Parathyroid adenoma (tissue), 2 donors: ENCODE measurements at regions not wholly inside any gene's neighbourhood (a gene's known extent, or its start where the extent isn't known, plus 50 kb on each side); places are given as distances from the start of the nearest gene placed in this dataset.

Experiments
- H2AFZ ChIP-seq: fragments of 300-600 bp; sonication (generic); one replicate; pipeline ENCODE4 v1.7.0; 2017; ENCODE audit warnings: antibody characterized with exemption, mild to moderate bottlenecking
- H3K27ac ChIP-seq: fragments of 300-600 bp; sonication (generic); one replicate; pipeline ENCODE4 v1.7.0; 2017
- H3K27me3 ChIP-seq: fragments of 300-600 bp; sonication (generic); one replicate; pipeline ENCODE4 v1.7.0; 2017; ENCODE audit warnings: low read length; ENCODE audit not compliant: control insufficient read depth, insufficient read depth
- H3K36me3 ChIP-seq: fragments of 300-600 bp; sonication (generic); one replicate; pipeline ENCODE4 v1.7.0; 2017; ENCODE audit warnings: low read length; ENCODE audit not compliant: control insufficient read depth, insufficient read depth
- H3K4me1 ChIP-seq: fragments of 300-600 bp; sonication (generic); one replicate; pipeline ENCODE4 v1.7.0; 2017; ENCODE audit warnings: control low read depth
- H3K4me2 ChIP-seq: fragments of 300-600 bp; sonication (generic); one replicate; pipeline ENCODE4 v1.7.0; 2017; ENCODE audit warnings: low read length
- H3K4me3 ChIP-seq: fragments of 300-600 bp; sonication (generic); one replicate; pipeline ENCODE4 v1.7.0; 2017; ENCODE audit warnings: low read depth, low read length
- H3K79me2 ChIP-seq: fragments of 300-600 bp; sonication (generic); one replicate; pipeline ENCODE4 v1.7.0; 2017; ENCODE audit warnings: control low read depth
- H3K9ac ChIP-seq: fragments of 300-600 bp; sonication (generic); one replicate; pipeline ENCODE4 v1.7.0; 2017; ENCODE audit warnings: mild to moderate bottlenecking
- H3K9me3 ChIP-seq: fragments of 300-600 bp; sonication (generic); one replicate; pipeline ENCODE4 v1.7.0; 2017; ENCODE audit warnings: low read length; ENCODE audit not compliant: control insufficient read depth
- CTCF ChIP-seq: fragments of 300-600 bp; sonication (generic); IDR thresholded peaks from one replicate; pipeline ENCODE4 v1.7.0; 2017; ENCODE audit warnings: antibody characterized with exemption, mild to moderate bottlenecking
- donor health status: primary hyperparathyroidism.

DNA sequence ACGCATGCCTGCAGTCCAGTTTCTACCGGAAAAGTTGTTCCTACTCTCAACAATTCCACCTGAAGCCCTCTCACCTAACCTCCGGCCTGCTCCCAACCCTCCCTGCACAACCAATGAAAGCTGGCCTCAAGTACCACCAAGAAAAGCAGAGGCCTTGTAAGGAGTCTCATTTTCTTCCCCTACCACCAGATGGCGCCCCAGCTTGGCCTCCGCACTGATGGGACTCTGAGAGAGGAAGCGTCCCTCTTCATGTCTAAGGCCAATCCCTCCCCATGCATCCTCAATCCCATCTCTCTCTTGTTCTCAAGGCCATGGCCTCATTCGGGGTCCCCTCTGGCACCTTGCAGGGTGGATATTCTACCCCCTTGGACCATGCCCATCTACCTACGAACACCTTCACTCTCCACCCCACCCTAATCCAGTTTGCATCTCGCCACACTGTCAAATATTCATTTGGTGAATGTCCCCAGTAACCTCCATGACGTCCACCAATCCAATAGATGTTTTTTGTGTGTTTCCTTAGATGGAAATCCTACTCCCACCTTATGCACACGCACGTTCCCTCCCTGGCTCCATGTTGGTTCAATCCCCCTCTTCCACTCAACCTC lies 412.8 kb downstream of the ZNF536 start:
- Histone ChIP-seq H2AFZ (no peak overlapping the region), H3K27me3 (no peaks in the 10 kb centered on the region), H3K4me2 (no peak overlapping the region), H3K79me2 (no peaks in the 10 kb centered on the region), H3K4me3 (no peak overlapping the region), H3K4me1 (no peaks in the 10 kb centered on the region), H3K36me3 (no peaks in the 10 kb centered on the region), H3K9me3 (no peaks in the 10 kb centered on the region), H3K9ac (no peak overlapping the region), H3K27ac (no peak overlapping the region)
- TF ChIP-seq CTCF = peak; percentile 46

DNA sequence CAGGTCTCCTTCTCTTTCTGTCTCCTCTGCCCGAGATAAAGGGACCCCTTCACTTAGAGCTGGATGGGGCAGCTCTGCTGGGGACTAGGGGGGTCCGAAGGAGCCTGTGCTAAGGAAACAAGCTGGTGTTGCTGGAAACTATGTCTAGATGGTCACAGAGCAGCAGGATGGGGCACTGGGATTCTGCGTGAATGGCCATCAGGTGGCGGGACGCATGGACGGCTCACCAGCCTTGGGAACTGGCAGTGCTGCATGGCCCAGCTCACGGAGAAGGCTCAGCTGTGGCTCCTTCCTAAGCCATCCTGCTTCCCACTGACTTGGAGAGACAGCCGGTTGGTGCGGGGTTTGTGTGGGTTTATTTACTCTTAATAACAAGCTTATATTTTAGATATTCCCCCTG lies 411.8 kb downstream of the ZNF536 start:
- no peaks in the 10 kb centered on the region for H3K9me3 ChIP-seq

DNA sequence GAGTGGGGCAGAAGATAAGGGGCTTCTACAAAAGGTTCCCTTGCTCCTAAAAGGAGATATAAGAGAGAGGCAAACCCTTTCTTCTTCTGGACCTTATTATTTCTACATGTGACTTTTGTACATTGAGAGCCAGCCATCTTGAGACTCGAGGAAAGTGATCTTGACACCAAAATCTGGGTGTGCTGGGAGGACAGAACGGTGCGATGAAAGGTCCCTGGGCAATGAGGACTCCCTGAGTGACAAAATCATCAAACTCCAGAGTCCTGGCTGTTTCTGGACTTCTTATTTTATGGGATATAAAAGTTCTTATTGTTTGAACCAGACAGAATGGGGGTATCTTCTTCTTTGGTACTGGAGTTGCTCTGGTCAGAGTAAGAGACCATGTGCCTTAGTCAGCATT lies 411.0 kb downstream of the ZNF536 start:
- Histone ChIP-seq H3K27me3 (no peaks in the 10 kb centered on the region), H3K9me3 (no peaks in the 10 kb centered on the region), H3K4me1 (no peaks in the 10 kb centered on the region), H2AFZ (no peak overlapping the region), H3K27ac (no peak overlapping the region), H3K79me2 (no peaks in the 10 kb centered on the region), H3K36me3 (no peaks in the 10 kb centered on the region), H3K9ac (no peak overlapping the region), H3K4me2 (no peak overlapping the region), H3K4me3 (no peak overlapping the region)
- no peak for TF ChIP-seq CTCF

More for the DNA sequence above, 411.8 kb downstream of the ZNF536 start:
- Histone ChIP-seq H2AFZ (no peak overlapping the region), H3K27ac (no peak overlapping the region), H3K27me3 (no peaks in the 10 kb centered on the region), H3K4me3 (no peak overlapping the region), H3K4me1 (no peaks in the 10 kb centered on the region), H3K79me2 (no peaks in the 10 kb centered on the region), H3K9ac (no peak overlapping the region), H3K4me2 (no peak overlapping the region), H3K36me3 (no peaks in the 10 kb centered on the region)
- no peak for TF ChIP-seq CTCF

GRCh38 chr19:30781519-30781918 lies 409.3 kb downstream of the ZNF536 start:
- H3K9ac ChIP-seq = no peak overlapping the region
- H2AFZ ChIP-seq = no peak overlapping the region
- H3K4me1 ChIP-seq = no peaks in the 10 kb centered on the region
- no peak overlapping the region for H3K4me3 ChIP-seq
- no peaks in the 10 kb centered on the region for H3K9me3 ChIP-seq
- no peaks in the 10 kb centered on the region for H3K36me3 ChIP-seq
- no peaks in the 10 kb centered on the region for H3K27me3 ChIP-seq
- no peak for TF ChIP-seq CTCF
- H3K79me2 ChIP-seq = no peaks in the 10 kb centered on the region
- no peak overlapping the region for H3K4me2 ChIP-seq
- H3K27ac ChIP-seq = no peak overlapping the region

- Histone ChIP-seq H3K4me1 (no peaks in the 10 kb centered on the region), H2AFZ (no peak overlapping the region), H3K27ac (no peak overlapping the region), H3K4me3 (no peak overlapping the region), H3K27me3 (no peaks in the 10 kb centered on the region), H3K4me2 (no peak overlapping the region), H3K9me3 (no peaks in the 10 kb centered on the region), H3K36me3 (no peaks in the 10 kb centered on the region), H3K79me2 (no peaks in the 10 kb centered on the region), H3K9ac (no peak overlapping the region)
- no peak for TF ChIP-seq CTCF
These were observed 408.9 kb downstream of the ZNF536 start for GRCh38 chr19:30781047-30781446.
